NOMO-1 treated with DMSO at 0.1 percent for 48 hours (cell line): ENCODE measurements at regions not wholly inside any gene's neighbourhood (a gene's known extent, or its start where the extent isn't known, plus 50 kb on each side); places are given as distances from the start of the nearest gene placed in this dataset.
"Not testable (repeated sequence)": the region's sequence is repeated elsewhere in the genome, so short reads cannot be mapped to it uniquely, and the experiment has no call there.

Experiments used
- DNase-seq: peaks from one replicate; lab custom pipeline; 2025; ENCODE audit not compliant: unreplicated experiment; lab: John Stamatoyannopoulos, UW

- DNase-seq = no peak
Measured at GRCh38 chr12:87430444-87430843, 598.8 kb downstream of the C12orf50 start.

- no peak for DNase-seq
Measured at GRCh38 chr12:87428701-87429277, 600.4 kb downstream of the C12orf50 start.

GRCh38 chr12:87427770-87428169, 601.4 kb downstream of the C12orf50 start:
- DNase-seq = no peak

GRCh38 chr12:87425942-87426554, 603.2 kb downstream of the C12orf50 start:
- DNase-seq = peak; percentile 23

GRCh38 chr12:87421233-87421632, 608.0 kb downstream of the C12orf50 start:
- not testable (repeated sequence) for DNase-seq

- DNase-seq = no peak
Measured at GRCh38 chr12:87413784-87414183, 615.4 kb downstream of the C12orf50 start.

- no peak for DNase-seq
Measured at GRCh38 chr12:87406926-87407325, 622.3 kb downstream of the C12orf50 start.

- DNase-seq = no peak
Measured at GRCh38 chr12:87405918-87406317, 623.3 kb downstream of the C12orf50 start.

- DNase-seq = not testable (repeated sequence)
Measured at GRCh38 chr12:87394168-87394567, 635.0 kb downstream of the C12orf50 start.

- no peak for DNase-seq
Measured at GRCh38 chr12:87388376-87388775, 640.8 kb downstream of the C12orf50 start.

GRCh38 chr12:87385322-87385721, 643.9 kb downstream of the C12orf50 start:
- DNase-seq = no peak

GRCh38 chr12:87384226-87384625, 645.0 kb downstream of the C12orf50 start:
- no peak for DNase-seq

- DNase-seq = no peak
Measured at GRCh38 chr12:87383680-87384079, 645.5 kb downstream of the C12orf50 start.

- peak; percentile 1 for DNase-seq
Measured at GRCh38 chr12:87382959-87383566, 646.1 kb downstream of the C12orf50 start.

GRCh38 chr12:87382436-87382835, 646.8 kb downstream of the C12orf50 start:
- no peak for DNase-seq

GRCh38 chr12:87381742-87382141, 647.5 kb downstream of the C12orf50 start:
- peak; percentile 35 for DNase-seq

GRCh38 chr12:87378526-87378925, 650.7 kb downstream of the C12orf50 start:
- no peak for DNase-seq

GRCh38 chr12:87376722-87377121, 652.5 kb downstream of the C12orf50 start:
- DNase-seq = no peak

GRCh38 chr12:87369161-87369560, 660.0 kb downstream of the C12orf50 start:
- no peak for DNase-seq

- no peak for DNase-seq
Measured at GRCh38 chr12:87368259-87368658, 660.9 kb downstream of the C12orf50 start.

GRCh38 chr12:87365423-87365822, 663.8 kb downstream of the C12orf50 start:
- no peak for DNase-seq

- no peak for DNase-seq
Measured at GRCh38 chr12:87363497-87364084, 665.6 kb downstream of the C12orf50 start.
